GM18907 (cell line): ENCODE measurements at regions not wholly inside any gene's neighbourhood (a gene's known extent, or its start where the extent isn't known, plus 50 kb on each side); places are given as distances from the start of the nearest gene placed in this dataset.

Experiments
- ATAC-seq: cut with Tn5 transposase; IDR thresholded peaks from one replicate; pipeline ENCODE4 v1.9.1; 2021; ENCODE audit warnings: mild to moderate bottlenecking, moderate library complexity; ENCODE audit not compliant: unreplicated experiment

GRCh38 chr10:126846959-126847358, 58.3 kb upstream of the DOCK1 start:
- ATAC-seq: no peak

- ATAC-seq: no peak
Measured at GRCh38 chr10:126847666-126848065, 57.6 kb upstream of the DOCK1 start.

- ATAC-seq: no peak
Measured at GRCh38 chr10:126849646-126850045, 55.6 kb upstream of the DOCK1 start.

GRCh38 chr10:126851414-126852108, 53.7 kb upstream of the DOCK1 start:
- no peak for ATAC-seq

- ATAC-seq: no peak
Measured at GRCh38 chr10:126854726-126855495, 50.3 kb upstream of the DOCK1 start.
